HEK293 (cell line): ENCODE measurements at regions not wholly inside any gene's neighbourhood (a gene's known extent, or its start where the extent isn't known, plus 50 kb on each side); places are given as distances from the start of the nearest gene placed in this dataset.

ENCODE experiments used
- CTCF ChIA-PET: fragments of 350-600 bp; formaldehyde crosslinking; extraction: SDS; loops from one replicate; lab custom pipeline; 2021; ENCODE audit warnings: antibody characterized with exemption; lab: Yijun Ruan, JAX
- POLR2A ChIA-PET: fragments of 300-600 bp; formaldehyde crosslinking; extraction: SDS; loops from one replicate; lab custom pipeline; 2020; ENCODE audit warnings: antibody characterized with exemption, inconsistent platforms; lab: Yijun Ruan, JAX
- H3K27ac ChIP-seq: fragments of 200-500 bp; sonication (Bioruptor generic); 2 replicates; pipeline ENCODE4 v1.5.1; 2014; ENCODE audit warnings: low read depth, low read length, control low read depth, inconsistent platforms; ENCODE audit errors: extremely low read depth
- H3K36me3 ChIP-seq, 2 experiments: fragments of 200-500 bp in 1 of 2; sonication (Bioruptor generic) in 1 of 2; 1 replicate in 1 of 2; 2 replicates in 1 of 2; pipeline ENCODE4 v1.5.1; 2014 to 2017; ENCODE audit warnings: inconsistent platforms in 2 of 2, low read length in 2 of 2; ENCODE audit not compliant: control insufficient read depth in 2 of 2, insufficient read depth in 1 of 2
- H3K4me1 ChIP-seq: fragments of 200-500 bp; sonication (Bioruptor generic); 2 replicates; pipeline ENCODE4 v1.5.1; 2014; ENCODE audit warnings: mild to moderate bottlenecking, low read length, inconsistent platforms; ENCODE audit not compliant: control insufficient read depth, insufficient read depth
- H3K4me3 ChIP-seq: 2 replicates; pipeline ENCODE4 v1.5.1; 2011; ENCODE audit warnings: low read depth, mild to moderate bottlenecking, control low read depth, low read length, moderate library complexity
- H3K9me3 ChIP-seq: fragments of 200-500 bp; sonication (Bioruptor generic); 2 replicates; pipeline ENCODE4 v1.5.1; 2014; ENCODE audit warnings: low read depth, low read length, inconsistent platforms; ENCODE audit not compliant: control insufficient read depth, insufficient read depth
- BCL11B ChIP-seq: fragments of 450-650 bp; formaldehyde crosslinking; IDR thresholded peaks from 2 replicates; pipeline ENCODE4 v1.5.1; 2016; ENCODE audit warnings: low read depth, missing biosample characterization, missing genetic modification characterization
- GFI1B ChIP-seq: fragments of 450-650 bp; formaldehyde crosslinking; IDR thresholded peaks from 2 replicates; pipeline ENCODE4 v1.5.1; 2016; ENCODE audit warnings: missing biosample characterization, missing genetic modification characterization
- GLIS2 ChIP-seq: fragments of 450-650 bp; formaldehyde crosslinking; IDR thresholded peaks from 2 replicates; pipeline ENCODE4 v1.5.1; 2016; ENCODE audit warnings: missing biosample characterization, missing genetic modification characterization
- REPIN1 ChIP-seq: fragments of 450-650 bp; formaldehyde crosslinking; IDR thresholded peaks from 2 replicates; pipeline ENCODE4 v1.5.1; 2017; ENCODE audit warnings: missing biosample characterization, missing genetic modification characterization, low read depth
- SP7 ChIP-seq: fragments of 450-650 bp; formaldehyde crosslinking; IDR thresholded peaks from 2 replicates; pipeline ENCODE4 v1.5.1; 2016; ENCODE audit warnings: missing biosample characterization, missing genetic modification characterization
- TCF7L2 ChIP-seq: IDR thresholded peaks from 2 replicates; pipeline ENCODE4 v1.6.1; 2011; ENCODE audit warnings: low read depth, mild to moderate bottlenecking, inconsistent platforms, low read length, moderate library complexity, borderline replicate concordance
- TRIM28 ChIP-seq: IDR thresholded peaks from 2 replicates; pipeline ENCODE4 v1.6.1; 2011; ENCODE audit warnings: low read length, control low read depth, borderline replicate concordance
- ZNF10 ChIP-seq: fragments of 450-650 bp; formaldehyde crosslinking; IDR thresholded peaks from 2 replicates; pipeline ENCODE4 v1.5.1; 2017; ENCODE audit warnings: missing biosample characterization, missing genetic modification characterization
- ZNF121 ChIP-seq: fragments of 450-650 bp; formaldehyde crosslinking; IDR thresholded peaks from 2 replicates; pipeline ENCODE4 v1.5.1; 2016; ENCODE audit warnings: missing biosample characterization, missing genetic modification characterization
- ZNF24 ChIP-seq: fragments of 450-650 bp; formaldehyde crosslinking; IDR thresholded peaks from 2 replicates; pipeline ENCODE4 v1.5.1; 2016; ENCODE audit warnings: missing biosample characterization, missing genetic modification characterization
- ZNF248 ChIP-seq: fragments of 450-650 bp; formaldehyde crosslinking; IDR thresholded peaks from 2 replicates; pipeline ENCODE4 v1.5.1; 2017; ENCODE audit warnings: missing biosample characterization, missing genetic modification characterization
- ZNF302 ChIP-seq: fragments of 450-650 bp; formaldehyde crosslinking; IDR thresholded peaks from 2 replicates; pipeline ENCODE4 v1.5.1; 2016; ENCODE audit warnings: missing biosample characterization, missing genetic modification characterization, low read depth
- ZNF311 ChIP-seq: fragments of 450-650 bp; formaldehyde crosslinking; IDR thresholded peaks from 2 replicates; pipeline ENCODE4 v1.5.1; 2017; ENCODE audit warnings: missing biosample characterization, missing genetic modification characterization, borderline replicate concordance
- ZNF335 ChIP-seq: fragments of 450-650 bp; formaldehyde crosslinking; conservative IDR thresholded peaks from 2 replicates; pipeline ENCODE4 v1.5.1; 2016; ENCODE audit warnings: missing biosample characterization, missing genetic modification characterization
- ZNF366 ChIP-seq: fragments of 450-650 bp; formaldehyde crosslinking; conservative IDR thresholded peaks from 2 replicates; pipeline ENCODE4 v1.5.1; 2016; ENCODE audit warnings: missing biosample characterization, missing genetic modification characterization
- ZNF426 ChIP-seq: fragments of 450-650 bp; formaldehyde crosslinking; IDR thresholded peaks from 2 replicates; pipeline ENCODE4 v1.5.1; 2017; ENCODE audit warnings: missing biosample characterization, missing genetic modification characterization, mild to moderate bottlenecking, inconsistent platforms, moderate library complexity
- ZNF501 ChIP-seq: fragments of 450-650 bp; formaldehyde crosslinking; IDR thresholded peaks from 2 replicates; pipeline ENCODE4 v1.5.1; 2016; ENCODE audit warnings: missing biosample characterization, missing genetic modification characterization
- ZNF596 ChIP-seq: fragments of 450-650 bp; IDR thresholded peaks from 2 replicates; pipeline ENCODE4 v1.5.0; 2018; ENCODE audit warnings: missing biosample characterization, mild to moderate bottlenecking, missing genetic modification characterization, moderate library complexity
- ZNF660 ChIP-seq: fragments of 450-650 bp; IDR thresholded peaks from 2 replicates; pipeline ENCODE4 v1.5.1; 2018; ENCODE audit warnings: missing biosample characterization, mild to moderate bottlenecking, missing genetic modification characterization
- ZNF76 ChIP-seq: fragments of 450-650 bp; formaldehyde crosslinking; IDR thresholded peaks from 2 replicates; pipeline ENCODE4; 2016; ENCODE audit warnings: low read depth, missing biosample characterization, missing genetic modification characterization, borderline replicate concordance
- ZSCAN16 ChIP-seq: fragments of 450-650 bp; formaldehyde crosslinking; IDR thresholded peaks from 2 replicates; pipeline ENCODE4 v1.5.1; 2016; ENCODE audit warnings: missing biosample characterization, missing genetic modification characterization
- ZSCAN30 ChIP-seq: fragments of 450-650 bp; IDR thresholded peaks from 2 replicates; pipeline ENCODE4 v1.5.1; 2018; ENCODE audit warnings: missing biosample characterization, mild to moderate bottlenecking, missing genetic modification characterization, moderate library complexity
- TF ChIP-seq, protein P1 (sequence below): fragments of 450-650 bp; formaldehyde crosslinking; IDR thresholded peaks from 2 replicates; pipeline ENCODE4 v1.5.1; 2017; ENCODE audit warnings: missing biosample characterization, missing genetic modification characterization
- TF ChIP-seq, protein P2 (sequence below): fragments of 450-650 bp; formaldehyde crosslinking; IDR thresholded peaks from 2 replicates; pipeline ENCODE4 v1.5.1; 2017; ENCODE audit warnings: missing biosample characterization, missing genetic modification characterization
- TF ChIP-seq, protein P3 (sequence below): fragments of 450-650 bp; formaldehyde crosslinking; IDR thresholded peaks from 2 replicates; pipeline ENCODE4 v1.5.1; 2016; ENCODE audit warnings: missing biosample characterization, missing genetic modification characterization
- TF ChIP-seq, protein P4 (sequence below): fragments of 450-650 bp; formaldehyde crosslinking; IDR thresholded peaks from 2 replicates; pipeline ENCODE4 v1.5.0; 2017; ENCODE audit warnings: missing biosample characterization, missing genetic modification characterization, borderline replicate concordance
- TF ChIP-seq, protein P5 (sequence below): fragments of 450-650 bp; formaldehyde crosslinking; IDR thresholded peaks from 2 replicates; pipeline ENCODE4 v1.5.1; 2016; ENCODE audit warnings: missing biosample characterization, missing genetic modification characterization, borderline replicate concordance

DNA sequence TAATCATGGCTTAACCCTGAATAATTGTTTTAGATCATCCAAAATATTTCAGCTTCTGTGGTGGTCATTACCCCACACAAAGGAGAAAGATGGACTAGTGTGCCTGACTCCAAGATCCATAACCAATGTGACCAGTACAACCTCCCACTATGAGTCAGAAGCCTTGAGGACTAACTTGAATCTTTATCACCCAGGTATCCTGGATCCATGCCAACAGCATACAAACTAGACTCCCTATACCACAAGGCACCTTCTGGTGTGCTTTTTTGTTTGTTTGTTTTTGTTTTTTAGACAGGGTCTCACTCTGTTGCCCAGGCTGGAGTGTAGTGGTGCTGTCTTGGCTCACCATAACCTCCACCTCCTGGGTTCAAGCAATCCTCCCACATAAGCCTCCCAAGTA lies 317.7 kb downstream of the VPS13C start (continued):
- TF ChIP-seq ZNF311 (tag by site-specific recombination) (no peak), ZNF501 (tag by site-specific recombination) (no peak)

DNA sequence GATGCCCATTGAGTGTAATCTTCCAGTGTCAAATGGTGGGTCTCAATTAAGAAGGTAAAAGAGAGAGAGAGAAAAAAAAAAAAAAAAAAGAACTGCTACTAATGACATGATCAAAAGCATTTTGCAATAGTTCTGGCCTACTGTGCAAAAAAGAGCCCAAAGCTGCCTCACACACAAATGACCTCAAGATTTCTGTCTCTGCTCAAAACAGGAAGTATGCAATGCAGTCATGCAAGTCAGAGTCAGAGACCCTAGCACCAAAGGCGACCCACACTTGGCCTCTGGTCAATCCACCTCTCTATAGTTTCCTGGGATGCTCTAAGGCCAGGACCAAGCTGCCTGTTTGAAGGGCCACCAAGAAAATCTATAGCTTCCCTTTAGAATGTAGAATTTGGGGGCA lies 323.5 kb downstream of the VPS13C start:
- ChIA-PET POLR2A (interaction anchor here (0.7 kb wide), 1 partner anchor 1291 kb away, joined by 4 read pairs; no protein-coding TSS in a partner anchor), CTCF (no interaction called here)
- Histone ChIP-seq H3K9me3 (no peaks in the 10 kb centered on the region), H3K36me3 (no peaks in the 10 kb centered on the region), H3K4me3 (no peak overlapping the region), H3K4me1 (no peaks in the 10 kb centered on the region)
- TF ChIP-seq ZNF302 (tag by site-specific recombination) (no peak), ZNF248 (tag by site-specific recombination) (no peak), ZNF426 (tag by site-specific recombination) (no peak), GLIS2 (no peak), ZNF121 (no peak), BCL11B (tag by site-specific recombination) (no peak), ZNF596 (tag by site-specific recombination) (no peak), ZNF660 (tag by site-specific recombination) (no peak), REPIN1 (tag by site-specific recombination) (no peak), TCF7L2 (no peak)
- TF ChIP-seq, protein P1, sequence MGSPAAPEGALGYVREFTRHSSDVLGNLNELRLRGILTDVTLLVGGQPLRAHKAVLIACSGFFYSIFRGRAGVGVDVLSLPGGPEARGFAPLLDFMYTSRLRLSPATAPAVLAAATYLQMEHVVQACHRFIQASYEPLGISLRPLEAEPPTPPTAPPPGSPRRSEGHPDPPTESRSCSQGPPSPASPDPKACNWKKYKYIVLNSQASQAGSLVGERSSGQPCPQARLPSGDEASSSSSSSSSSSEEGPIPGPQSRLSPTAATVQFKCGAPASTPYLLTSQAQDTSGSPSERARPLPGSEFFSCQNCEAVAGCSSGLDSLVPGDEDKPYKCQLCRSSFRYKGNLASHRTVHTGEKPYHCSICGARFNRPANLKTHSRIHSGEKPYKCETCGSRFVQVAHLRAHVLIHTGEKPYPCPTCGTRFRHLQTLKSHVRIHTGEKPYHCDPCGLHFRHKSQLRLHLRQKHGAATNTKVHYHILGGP, result no peak
- TF ChIP-seq, protein P2, sequence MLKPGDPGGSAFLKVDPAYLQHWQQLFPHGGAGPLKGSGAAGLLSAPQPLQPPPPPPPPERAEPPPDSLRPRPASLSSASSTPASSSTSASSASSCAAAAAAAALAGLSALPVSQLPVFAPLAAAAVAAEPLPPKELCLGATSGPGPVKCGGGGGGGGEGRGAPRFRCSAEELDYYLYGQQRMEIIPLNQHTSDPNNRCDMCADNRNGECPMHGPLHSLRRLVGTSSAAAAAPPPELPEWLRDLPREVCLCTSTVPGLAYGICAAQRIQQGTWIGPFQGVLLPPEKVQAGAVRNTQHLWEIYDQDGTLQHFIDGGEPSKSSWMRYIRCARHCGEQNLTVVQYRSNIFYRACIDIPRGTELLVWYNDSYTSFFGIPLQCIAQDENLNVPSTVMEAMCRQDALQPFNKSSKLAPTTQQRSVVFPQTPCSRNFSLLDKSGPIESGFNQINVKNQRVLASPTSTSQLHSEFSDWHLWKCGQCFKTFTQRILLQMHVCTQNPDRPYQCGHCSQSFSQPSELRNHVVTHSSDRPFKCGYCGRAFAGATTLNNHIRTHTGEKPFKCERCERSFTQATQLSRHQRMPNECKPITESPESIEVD (tag by site-specific recombination), result no peak
- TF ChIP-seq, protein P3, sequence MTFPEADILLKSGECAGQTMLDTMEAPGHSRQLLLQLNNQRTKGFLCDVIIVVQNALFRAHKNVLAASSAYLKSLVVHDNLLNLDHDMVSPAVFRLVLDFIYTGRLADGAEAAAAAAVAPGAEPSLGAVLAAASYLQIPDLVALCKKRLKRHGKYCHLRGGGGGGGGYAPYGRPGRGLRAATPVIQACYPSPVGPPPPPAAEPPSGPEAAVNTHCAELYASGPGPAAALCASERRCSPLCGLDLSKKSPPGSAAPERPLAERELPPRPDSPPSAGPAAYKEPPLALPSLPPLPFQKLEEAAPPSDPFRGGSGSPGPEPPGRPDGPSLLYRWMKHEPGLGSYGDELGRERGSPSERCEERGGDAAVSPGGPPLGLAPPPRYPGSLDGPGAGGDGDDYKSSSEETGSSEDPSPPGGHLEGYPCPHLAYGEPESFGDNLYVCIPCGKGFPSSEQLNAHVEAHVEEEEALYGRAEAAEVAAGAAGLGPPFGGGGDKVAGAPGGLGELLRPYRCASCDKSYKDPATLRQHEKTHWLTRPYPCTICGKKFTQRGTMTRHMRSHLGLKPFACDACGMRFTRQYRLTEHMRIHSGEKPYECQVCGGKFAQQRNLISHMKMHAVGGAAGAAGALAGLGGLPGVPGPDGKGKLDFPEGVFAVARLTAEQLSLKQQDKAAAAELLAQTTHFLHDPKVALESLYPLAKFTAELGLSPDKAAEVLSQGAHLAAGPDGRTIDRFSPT, result no peak
- TF ChIP-seq, all 188 proteins: peak for 0
- H3K27ac ChIP-seq, result no peak overlapping the region

DNA sequence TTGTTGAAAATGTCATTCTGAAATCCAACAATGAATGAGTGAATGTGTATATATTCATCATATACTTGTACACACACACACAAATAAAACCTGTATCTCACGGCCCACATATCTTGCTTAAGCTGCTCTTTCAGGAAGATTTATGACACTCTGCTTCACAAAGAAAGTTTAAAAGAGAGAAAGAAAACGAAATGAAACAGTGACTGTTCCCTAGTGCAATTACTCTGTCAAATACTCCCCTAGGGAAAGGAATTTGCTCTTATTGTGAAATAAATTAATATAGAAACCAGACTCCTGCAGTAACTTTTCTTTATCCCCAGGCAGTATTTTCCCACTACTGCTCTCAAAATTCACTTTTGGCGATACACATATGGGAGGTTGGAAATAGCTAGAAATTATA lies 329.1 kb downstream of the VPS13C start:
- CTCF ChIA-PET, result no interaction called here
- Histone ChIP-seq H3K4me3 (no peak overlapping the region), H3K36me3 (no peaks in the 10 kb centered on the region), H3K4me1 (no peaks in the 10 kb centered on the region), H3K9me3 (no peaks in the 10 kb centered on the region), H3K27ac (no peak overlapping the region)
- POLR2A ChIA-PET, result no interaction called here
- TF ChIP-seq ZNF24 (tag by site-specific recombination) (no peak), ZNF76 (tag by site-specific recombination) (no peak), GFI1B (tag by site-specific recombination) (no peak), ZNF366 (tag by site-specific recombination) (no peak), ZSCAN16 (tag by site-specific recombination) (no peak), ZNF10 (no peak), TCF7L2 (no peak), ZNF335 (tag by site-specific recombination) (no peak), SP7 (tag by site-specific recombination) (no peak), ZSCAN30 (tag by site-specific recombination) (no peak), TRIM28 (no peak)
- TF ChIP-seq, protein P4, sequence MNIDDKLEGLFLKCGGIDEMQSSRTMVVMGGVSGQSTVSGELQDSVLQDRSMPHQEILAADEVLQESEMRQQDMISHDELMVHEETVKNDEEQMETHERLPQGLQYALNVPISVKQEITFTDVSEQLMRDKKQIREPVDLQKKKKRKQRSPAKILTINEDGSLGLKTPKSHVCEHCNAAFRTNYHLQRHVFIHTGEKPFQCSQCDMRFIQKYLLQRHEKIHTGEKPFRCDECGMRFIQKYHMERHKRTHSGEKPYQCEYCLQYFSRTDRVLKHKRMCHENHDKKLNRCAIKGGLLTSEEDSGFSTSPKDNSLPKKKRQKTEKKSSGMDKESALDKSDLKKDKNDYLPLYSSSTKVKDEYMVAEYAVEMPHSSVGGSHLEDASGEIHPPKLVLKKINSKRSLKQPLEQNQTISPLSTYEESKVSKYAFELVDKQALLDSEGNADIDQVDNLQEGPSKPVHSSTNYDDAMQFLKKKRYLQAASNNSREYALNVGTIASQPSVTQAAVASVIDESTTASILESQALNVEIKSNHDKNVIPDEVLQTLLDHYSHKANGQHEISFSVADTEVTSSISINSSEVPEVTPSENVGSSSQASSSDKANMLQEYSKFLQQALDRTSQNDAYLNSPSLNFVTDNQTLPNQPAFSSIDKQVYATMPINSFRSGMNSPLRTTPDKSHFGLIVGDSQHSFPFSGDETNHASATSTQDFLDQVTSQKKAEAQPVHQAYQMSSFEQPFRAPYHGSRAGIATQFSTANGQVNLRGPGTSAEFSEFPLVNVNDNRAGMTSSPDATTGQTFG (tag by site-specific recombination), result no peak
- TF ChIP-seq, protein P5, sequence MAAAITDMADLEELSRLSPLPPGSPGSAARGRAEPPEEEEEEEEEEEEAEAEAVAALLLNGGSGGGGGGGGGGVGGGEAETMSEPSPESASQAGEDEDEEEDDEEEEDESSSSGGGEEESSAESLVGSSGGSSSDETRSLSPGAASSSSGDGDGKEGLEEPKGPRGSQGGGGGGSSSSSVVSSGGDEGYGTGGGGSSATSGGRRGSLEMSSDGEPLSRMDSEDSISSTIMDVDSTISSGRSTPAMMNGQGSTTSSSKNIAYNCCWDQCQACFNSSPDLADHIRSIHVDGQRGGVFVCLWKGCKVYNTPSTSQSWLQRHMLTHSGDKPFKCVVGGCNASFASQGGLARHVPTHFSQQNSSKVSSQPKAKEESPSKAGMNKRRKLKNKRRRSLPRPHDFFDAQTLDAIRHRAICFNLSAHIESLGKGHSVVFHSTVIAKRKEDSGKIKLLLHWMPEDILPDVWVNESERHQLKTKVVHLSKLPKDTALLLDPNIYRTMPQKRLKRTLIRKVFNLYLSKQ (tag by site-specific recombination), result no peak
